K562 (cell line): ENCODE measurements at regions not wholly inside any gene's neighbourhood (a gene's known extent, or its start where the extent isn't known, plus 50 kb on each side); places are given as distances from the start of the nearest gene placed in this dataset.

Experiments used
- ATAC-seq: fragments of 200-7000 bp; cut with Tn5 transposase; 3 replicates; pipeline ENCODE4 v1.9.1; 2020; ENCODE audit warnings: moderate library complexity
- BruUV-seq: library from RNA; stranded (reverse); fragments of 400-500 nt; replicated peaks from 2 replicates; lab custom pipeline; 2021; lab: Mats Ljungman, UMichigan
- CTCF ChIA-PET: fragments of 300-600 bp; formaldehyde crosslinking; extraction: SDS; loops from one replicate; lab custom pipeline; 2021; ENCODE audit warnings: low intra/inter-chr PET ratio; lab: Yijun Ruan, JAX
- POLR2A ChIA-PET: fragments of 300-600, 350-650 bp; sonication (Branson Sonifier 250); formaldehyde crosslinking; extraction: SDS; loops from one replicate; lab custom pipeline; 2021; ENCODE audit warnings: antibody characterized with exemption, inconsistent platforms; lab: Yijun Ruan, JAX
- DNase-seq, 4 experiments: peaks; one replicate each; pipeline versions ENCODE4 v3.0.0 to v3.0.0-alpha.2; 2011 to 2018; ENCODE audit warnings: low spot score in 3 of 4, mixed read lengths in 3 of 4; ENCODE audit errors: extremely low read depth in 1 of 4
- FAIRE-seq: peaks from 2 replicates; lab custom pipeline; 2011; peaks lifted over from hg19 to GRCh38; lab: Jason Lieb, UNC
- H2AFZ ChIP-seq: 2 replicates; pipeline ENCODE4 v1.6.0; 2011; ENCODE audit warnings: low read depth, low read length, control low read depth, inconsistent platforms
- H3K27ac ChIP-seq: fragments of 200-600 bp; 3 replicates; pipeline ENCODE4 v1.8.0; 2011; ENCODE audit warnings: low read depth, mild to moderate bottlenecking, control low read depth, inconsistent platforms, low read length, moderate library complexity, mixed read lengths; ENCODE audit errors: extremely low read depth
- H3K27me3 ChIP-seq, 2 experiments: fragments of 300-600 bp in 1 of 2; 2 replicates in 1 of 2; 3 replicates in 1 of 2; pipeline versions ENCODE4 v1.6.0 to v1.8.0; 2011; ENCODE audit warnings: inconsistent platforms in 2 of 2, low read length in 2 of 2, mild to moderate bottlenecking in 1 of 2, mixed read lengths in 1 of 2, moderate library complexity in 1 of 2; ENCODE audit not compliant: control insufficient read depth in 2 of 2, insufficient read depth in 2 of 2
- H3K36me3 ChIP-seq: fragments of 300-600 bp; 3 replicates; pipeline ENCODE4 v1.8.0; 2011; ENCODE audit warnings: mild to moderate bottlenecking, low read length, inconsistent platforms; ENCODE audit not compliant: control insufficient read depth, insufficient read depth
- H3K4me1 ChIP-seq, 2 experiments: fragments of 200-600 bp in 1 of 2; replicated peaks in 1 of 2; 2 replicates in 1 of 2; 3 replicates in 1 of 2; pipeline versions ENCODE4 v1.5.1 to v1.8.0; 2011; ENCODE audit warnings: inconsistent platforms in 2 of 2, low read length in 2 of 2, mild to moderate bottlenecking in 1 of 2, mixed read lengths in 1 of 2, moderate library complexity in 1 of 2; ENCODE audit not compliant: control insufficient read depth in 2 of 2, insufficient read depth in 2 of 2
- H3K4me2 ChIP-seq: 2 replicates; pipeline ENCODE4 v1.6.1; 2011; ENCODE audit warnings: low read length, control low read depth, inconsistent platforms, mixed read lengths; ENCODE audit not compliant: insufficient read depth
- H3K4me3 ChIP-seq: fragments of 200-600 bp; sonication (generic), shearing (Covaris generic); 2 replicates; pipeline ENCODE4 v1.5.1; 2016; ENCODE audit warnings: control low read depth, inconsistent platforms
- H3K79me2 ChIP-seq: fragments of 200-600 bp; 3 replicates; pipeline ENCODE4 v1.8.0; 2011; ENCODE audit warnings: low read length, inconsistent platforms; ENCODE audit not compliant: control insufficient read depth, insufficient read depth
- H3K9ac ChIP-seq, 2 experiments: 2 replicates each; pipeline versions ENCODE4 v1.6.0 to v1.6.1; 2011; ENCODE audit warnings: low read depth in 2 of 2, low read length in 2 of 2, control low read depth in 1 of 2, inconsistent platforms in 1 of 2, mild to moderate bottlenecking in 1 of 2, mixed read lengths in 1 of 2; ENCODE audit not compliant: insufficient read depth in 1 of 2
- H3K9me1 ChIP-seq: one replicate; pipeline ENCODE4 v1.6.0; 2011; ENCODE audit warnings: inconsistent platforms, mild to moderate bottlenecking, low read length, moderate library complexity; ENCODE audit not compliant: control insufficient read depth, insufficient read depth
- H3K9me3 ChIP-seq: replicated peaks from 2 replicates; pipeline ENCODE4 v1.5.1; 2011; ENCODE audit warnings: low read depth, low read length, inconsistent platforms; ENCODE audit not compliant: control insufficient read depth, insufficient read depth
- H4K20me1 ChIP-seq: replicated peaks from 2 replicates; pipeline ENCODE4 v1.6.1; 2011; ENCODE audit warnings: low read length, inconsistent platforms, mixed read lengths; ENCODE audit not compliant: control insufficient read depth, insufficient read depth
- ATF7 ChIP-seq: fragments of 450-650 bp; IDR thresholded peaks from 2 replicates; pipeline ENCODE4 v1.7.1; 2014; ENCODE audit warnings: mild to moderate bottlenecking, moderate library complexity
- CBX8 ChIP-seq: fragments of 200-600 bp; sonication (generic); IDR thresholded peaks from 2 replicates; pipeline ENCODE4 v1.6.1; 2012; ENCODE audit warnings: borderline replicate concordance, mixed run types, low read depth, mild to moderate bottlenecking, moderate library complexity, mixed read lengths, low read length, control low read depth, inconsistent platforms; ENCODE audit not compliant: poor library complexity, severe bottlenecking; ENCODE audit errors: extremely low read depth
- DIDO1 ChIP-seq: fragments of 450-650 bp; IDR thresholded peaks from 2 replicates; pipeline ENCODE4 v1.6.1; 2016; ENCODE audit warnings: low read depth, missing biosample characterization, missing genetic modification characterization
- FOXA3 ChIP-seq, 2 experiments: fragments of 450-650 bp in 1 of 2; sonication (generic) in 1 of 2; formaldehyde crosslinking; IDR thresholded peaks in 1 of 2; conservative IDR thresholded peaks in 1 of 2; 2 replicates each; pipeline versions ENCODE4 v1.4.0 to v1.8.0; 2020 to 2022; ENCODE audit warnings: mild to moderate bottlenecking in 2 of 2, missing genetic modification reagents in 1 of 2
- KDM4B ChIP-seq, 2 experiments: fragments of 450-650 bp in 1 of 2; sonication (generic) in 1 of 2; IDR thresholded peaks; 2 replicates each; pipeline ENCODE4 v1.6.1; 2016 to 2017; ENCODE audit warnings: borderline replicate concordance in 2 of 2, antibody characterized with exemption in 1 of 2, low read depth in 1 of 2, mild to moderate bottlenecking in 1 of 2
- MEF2D ChIP-seq: conservative IDR thresholded peaks from 2 replicates; pipeline ENCODE4 v1.6.1; 2016; ENCODE audit warnings: low read depth, missing genetic modification characterization, missing compliant biosample characterization
- RBM17 ChIP-seq: fragments of 200-400 bp; formaldehyde crosslinking; IDR thresholded peaks from 2 replicates; pipeline ENCODE4 v1.6.1; 2017; ENCODE audit warnings: low read depth, mild to moderate bottlenecking, low read length, borderline replicate concordance
- ZNF717 ChIP-seq: fragments of 250-450 bp; sonication (Bioruptor Pico); IDR thresholded peaks from 2 replicates; pipeline ENCODE4 v1.5.0; 2021
- WGBS: fragments of 100-300 bp; shearing (Covaris generic); methylation state at CpG from one replicate; pipeline ENCODE4 v1.1.6; 2016; ENCODE audit warnings: low coverage, mixed read lengths; ENCODE audit not compliant: insufficient coverage; ENCODE audit errors: missing lambda C conversion rate; 5-methylcytosine and 5-hydroxymethylcytosine counted together
- in situ Hi-C: fragments of 300-500 bp; cut with MboI; formaldehyde crosslinking; loops from 4 replicates; pipeline ENCODE4 v1.15.0; 2018; ENCODE audit warnings: inconsistent platforms, mixed read lengths
- intact Hi-C: fragments of 100-400 bp; cut with micrococcal nuclease; formaldehyde crosslinking; loops from 2 replicates; pipeline ENCODE4 v1.14.2; 2022

- ATAC-seq (peak; percentile 5), DNase-seq (no peak), FAIRE-seq (no peak)
- H3K27ac ChIP-seq, result peak overlapping the region; percentile 50; the same call in 2 of the 3 replicates
- peaks cover 5% of the 10 kb centered on the region for H3K9me1 ChIP-seq
- 0 out of 4 replicates have a peak, but pooled peaks of 1 of the 2 experiments have one; percentile 13 for TF ChIP-seq KDM4B (IDR thresholded peaks at IDR 0.05; ENCODE audit: borderline replicate concordance in 2 of 2, low read depth in 1 of 2)
- TF ChIP-seq ZNF717 (CRISPR knock-in tag), result no peak
- no peak for TF ChIP-seq MEF2D (tag)
- TF ChIP-seq CBX8, result no peak
- TF ChIP-seq FOXA3 (CRISPR knock-in tag; conservative IDR thresholded peaks at IDR 0.05 in 1 of 2, IDR thresholded peaks at IDR 0.05 in 1 of 2), result 0 out of 4 replicates have a peak, but pooled peaks of 1 of the 2 experiments have one; percentile 30
- no peak for TF ChIP-seq DIDO1
- TF ChIP-seq RBM17, result no peak
- no peak for TF ChIP-seq ATF7
- H3K4me1 ChIP-seq, result peaks cover 64 to 79% of the 10 kb centered on the region in 2 experiments
- H2AFZ ChIP-seq, result no peak overlapping the region
- H3K9me3 ChIP-seq, result no peaks in the 10 kb centered on the region
- no peak overlapping the region for H3K4me3 ChIP-seq
- CTCF ChIA-PET, result no interaction called here
- peaks cover 97% of the 10 kb centered on the region for H3K79me2 ChIP-seq
- BruUV-seq, result no TSS peak
- H4K20me1 ChIP-seq, result peaks cover 79% of the 10 kb centered on the region
- intact Hi-C loops, result loop anchor here (5.0 kb wide), 1 partner anchor 43 kb away; no protein-coding TSS in a partner anchor
- peak overlapping the region; percentile 42; the same call in 1 of the 2 replicates for H3K4me2 ChIP-seq
- 10% methylated on average over 1 of the region's 1 CpG for WGBS
- POLR2A ChIA-PET, result interaction anchor here (0.6 to 0.7 kb wide), 4 partner anchors 58 to 532 kb away, joined by 3 to 5 read pairs (median 3); no protein-coding TSS in a partner anchor
- in situ Hi-C loops, result no loop called here
- no peaks in the 10 kb centered on the region for H3K27me3 ChIP-seq
- peak overlapping the region in 1 of 2 experiments; percentile 46; a peak in 2 of 4 replicates for H3K9ac ChIP-seq
- peaks cover 6% of the 10 kb centered on the region; the same call in 1 of the 3 replicates for H3K36me3 ChIP-seq
These were observed 58.1 kb downstream of the NCOR2 start for GRCh38 chr12:124509300-124509675.
